K562 (cell line): ENCODE measurements at regions not wholly inside any gene's neighbourhood (a gene's known extent, or its start where the extent isn't known, plus 50 kb on each side); places are given as distances from the start of the nearest gene placed in this dataset.
A peak's percentile ranks its signal among the peaks of the same experiment; 100 is the strongest.

Source experiments
- ATAC-seq: fragments of 200-7000 bp; cut with Tn5 transposase; 3 replicates; pipeline ENCODE4 v1.9.1; 2020; ENCODE audit warnings: moderate library complexity
- BruUV-seq: library from RNA; stranded (reverse); fragments of 400-500 nt; replicated peaks from 2 replicates; lab custom pipeline; 2021; lab: Mats Ljungman, UMichigan
- CTCF ChIA-PET: fragments of 300-600 bp; formaldehyde crosslinking; extraction: SDS; loops from one replicate; lab custom pipeline; 2021; ENCODE audit warnings: low intra/inter-chr PET ratio; lab: Yijun Ruan, JAX
- POLR2A ChIA-PET: fragments of 300-600, 350-650 bp; sonication (Branson Sonifier 250); formaldehyde crosslinking; extraction: SDS; loops from one replicate; lab custom pipeline; 2021; ENCODE audit warnings: antibody characterized with exemption, inconsistent platforms; lab: Yijun Ruan, JAX
- DNase-seq, 4 experiments: peaks; one replicate each; pipeline versions ENCODE4 v3.0.0 to v3.0.0-alpha.2; 2011 to 2018; ENCODE audit warnings: low spot score in 3 of 4, mixed read lengths in 3 of 4; ENCODE audit errors: extremely low read depth in 1 of 4
- FAIRE-seq: peaks from 2 replicates; lab custom pipeline; 2011; peaks lifted over from hg19 to GRCh38; lab: Jason Lieb, UNC
- H2AFZ ChIP-seq: 2 replicates; pipeline ENCODE4 v1.6.0; 2011; ENCODE audit warnings: low read depth, low read length, control low read depth, inconsistent platforms
- H3K27ac ChIP-seq: fragments of 200-600 bp; 3 replicates; pipeline ENCODE4 v1.8.0; 2011; ENCODE audit warnings: low read depth, mild to moderate bottlenecking, control low read depth, inconsistent platforms, low read length, moderate library complexity, mixed read lengths; ENCODE audit errors: extremely low read depth
- H3K27me3 ChIP-seq, 2 experiments: fragments of 300-600 bp in 1 of 2; 2 replicates in 1 of 2; 3 replicates in 1 of 2; pipeline versions ENCODE4 v1.6.0 to v1.8.0; 2011; ENCODE audit warnings: inconsistent platforms in 2 of 2, low read length in 2 of 2, mild to moderate bottlenecking in 1 of 2, mixed read lengths in 1 of 2, moderate library complexity in 1 of 2; ENCODE audit not compliant: control insufficient read depth in 2 of 2, insufficient read depth in 2 of 2
- H3K36me3 ChIP-seq: fragments of 300-600 bp; 3 replicates; pipeline ENCODE4 v1.8.0; 2011; ENCODE audit warnings: mild to moderate bottlenecking, low read length, inconsistent platforms; ENCODE audit not compliant: control insufficient read depth, insufficient read depth
- H3K4me1 ChIP-seq, 2 experiments: fragments of 200-600 bp in 1 of 2; replicated peaks in 1 of 2; 2 replicates in 1 of 2; 3 replicates in 1 of 2; pipeline versions ENCODE4 v1.5.1 to v1.8.0; 2011; ENCODE audit warnings: inconsistent platforms in 2 of 2, low read length in 2 of 2, mild to moderate bottlenecking in 1 of 2, mixed read lengths in 1 of 2, moderate library complexity in 1 of 2; ENCODE audit not compliant: control insufficient read depth in 2 of 2, insufficient read depth in 2 of 2
- H3K4me2 ChIP-seq: 2 replicates; pipeline ENCODE4 v1.6.1; 2011; ENCODE audit warnings: low read length, control low read depth, inconsistent platforms, mixed read lengths; ENCODE audit not compliant: insufficient read depth
- H3K4me3 ChIP-seq: fragments of 200-600 bp; sonication (generic), shearing (Covaris generic); 2 replicates; pipeline ENCODE4 v1.5.1; 2016; ENCODE audit warnings: control low read depth, inconsistent platforms
- H3K79me2 ChIP-seq: fragments of 200-600 bp; 3 replicates; pipeline ENCODE4 v1.8.0; 2011; ENCODE audit warnings: low read length, inconsistent platforms; ENCODE audit not compliant: control insufficient read depth, insufficient read depth
- H3K9ac ChIP-seq, 2 experiments: 2 replicates each; pipeline versions ENCODE4 v1.6.0 to v1.6.1; 2011; ENCODE audit warnings: low read depth in 2 of 2, low read length in 2 of 2, control low read depth in 1 of 2, inconsistent platforms in 1 of 2, mild to moderate bottlenecking in 1 of 2, mixed read lengths in 1 of 2; ENCODE audit not compliant: insufficient read depth in 1 of 2
- H3K9me1 ChIP-seq: one replicate; pipeline ENCODE4 v1.6.0; 2011; ENCODE audit warnings: inconsistent platforms, mild to moderate bottlenecking, low read length, moderate library complexity; ENCODE audit not compliant: control insufficient read depth, insufficient read depth
- H3K9me3 ChIP-seq: replicated peaks from 2 replicates; pipeline ENCODE4 v1.5.1; 2011; ENCODE audit warnings: low read depth, low read length, inconsistent platforms; ENCODE audit not compliant: control insufficient read depth, insufficient read depth
- H4K20me1 ChIP-seq: replicated peaks from 2 replicates; pipeline ENCODE4 v1.6.1; 2011; ENCODE audit warnings: low read length, inconsistent platforms, mixed read lengths; ENCODE audit not compliant: control insufficient read depth, insufficient read depth
- CHD7 ChIP-seq: fragments of 200-600 bp; sonication (generic); IDR thresholded peaks from one replicate; pipeline ENCODE4 v1.6.1; 2012; ENCODE audit warnings: mild to moderate bottlenecking, low read depth, low read length, inconsistent platforms
- FOXP1 ChIP-seq: sonication (generic); formaldehyde crosslinking; IDR thresholded peaks from 2 replicates; pipeline ENCODE4 v1.8.0; 2022; ENCODE audit warnings: mild to moderate bottlenecking, missing genetic modification reagents
- MCM5 ChIP-seq: fragments of 450-650 bp; IDR thresholded peaks from 2 replicates; pipeline ENCODE4 v1.6.1; 2016; ENCODE audit warnings: low read depth
- NCOA1 ChIP-seq: fragments of 450-650 bp; IDR thresholded peaks from 2 replicates; pipeline ENCODE4 v1.6.1; 2016; ENCODE audit warnings: low read depth
- NR1H2 ChIP-seq: sonication (generic); formaldehyde crosslinking; IDR thresholded peaks from 2 replicates; pipeline ENCODE4 v1.4.0; 2020; ENCODE audit warnings: mild to moderate bottlenecking, missing genetic modification reagents
- PKNOX1 ChIP-seq: fragments of 450-650 bp; IDR thresholded peaks from 2 replicates; pipeline ENCODE4 v1.6.1; 2016
- POLR3A ChIP-seq: IDR thresholded peaks from 2 replicates; pipeline ENCODE4 v1.6.1; 2011; ENCODE audit warnings: borderline replicate concordance, mild to moderate bottlenecking, moderate library complexity; ENCODE audit not compliant: insufficient read length, insufficient read depth; ENCODE audit errors: extremely low read depth
- RAD21 ChIP-seq, 2 experiments: fragments of 250-450 bp in 1 of 2; fragments of 450-650 bp in 1 of 2; sonication (Bioruptor Pico) in 1 of 2; formaldehyde crosslinking in 1 of 2; IDR thresholded peaks in 1 of 2; conservative IDR thresholded peaks in 1 of 2; 2 replicates each; pipeline versions ENCODE4 v1.4.0 to v1.8.0; 2020 to 2022; ENCODE audit warnings: mild to moderate bottlenecking in 2 of 2, moderate library complexity in 1 of 2
- SRSF3 ChIP-seq: fragments of 200-400 bp; formaldehyde crosslinking; IDR thresholded peaks from 2 replicates; pipeline ENCODE4 v1.6.1; 2016; ENCODE audit warnings: mild to moderate bottlenecking, low read length, moderate library complexity; ENCODE audit not compliant: insufficient read depth
- ZEB2 ChIP-seq: fragments of 450-650 bp; IDR thresholded peaks from 2 replicates; pipeline ENCODE4 v1.6.1; 2016
- ZNF274 ChIP-seq: IDR thresholded peaks from 2 replicates; pipeline ENCODE4 v1.6.1; 2011; ENCODE audit warnings: low read depth, mild to moderate bottlenecking, low read length, moderate library complexity, borderline replicate concordance
- ZNF445 ChIP-seq: fragments of 250-450 bp; sonication (Bioruptor Pico); IDR thresholded peaks from 2 replicates; pipeline ENCODE4 v1.4.0; 2020; ENCODE audit warnings: low read depth, mild to moderate bottlenecking, moderate library complexity
- WGBS: fragments of 100-300 bp; shearing (Covaris generic); methylation state at CpG from one replicate; pipeline ENCODE4 v1.1.6; 2016; ENCODE audit warnings: low coverage, mixed read lengths; ENCODE audit not compliant: insufficient coverage; ENCODE audit errors: missing lambda C conversion rate; 5-methylcytosine and 5-hydroxymethylcytosine counted together
- in situ Hi-C: fragments of 300-500 bp; cut with MboI; formaldehyde crosslinking; loops from 4 replicates; pipeline ENCODE4 v1.15.0; 2018; ENCODE audit warnings: inconsistent platforms, mixed read lengths
- intact Hi-C: fragments of 100-400 bp; cut with micrococcal nuclease; formaldehyde crosslinking; loops from 2 replicates; pipeline ENCODE4 v1.14.2; 2022

- H3K4me1 ChIP-seq = peaks cover 0 to 3% of the 10 kb centered on the region in 2 experiments; a peak in 1 of 5 replicates
- in situ Hi-C loops = no loop called here
- POLR2A ChIA-PET = interaction anchor here (0.8 to 1.2 kb wide), 2 partner anchors 12 to 18 kb away, joined by 3 read pairs; no protein-coding TSS in a partner anchor
- CTCF ChIA-PET = no interaction called here
- intact Hi-C loops = no loop called here
- H2AFZ ChIP-seq = no peak overlapping the region
- no peaks in the 10 kb centered on the region for H4K20me1 ChIP-seq
- WGBS = 21% methylated on average over 3 of the region's 3 CpGs
- ATAC-seq (peak; percentile 47), FAIRE-seq (no peak), DNase-seq (no peak)
- H3K4me3 ChIP-seq = no peak overlapping the region
- H3K27ac ChIP-seq = no peak overlapping the region
- BruUV-seq = no TSS peak
- no peaks in the 10 kb centered on the region for H3K9me1 ChIP-seq
- no peaks in the 10 kb centered on the region for H3K79me2 ChIP-seq
- no peaks in the 10 kb centered on the region for H3K36me3 ChIP-seq
- H3K4me2 ChIP-seq = no peak overlapping the region
- no peak overlapping the region for H3K9ac ChIP-seq
- H3K9me3 ChIP-seq = no peaks in the 10 kb centered on the region
- peaks cover 11 to 30% of the 10 kb centered on the region in 2 experiments; a peak in 4 of 5 replicates for H3K27me3 ChIP-seq
- no peak for TF ChIP-seq ZEB2
- TF ChIP-seq ZNF274 = no peak
- TF ChIP-seq NCOA1 = no peak
- TF ChIP-seq NR1H2 (CRISPR knock-in tag) = no peak
- no peak for TF ChIP-seq MCM5
- no peak for TF ChIP-seq POLR3A
- TF ChIP-seq ZNF445 (CRISPR knock-in tag) = no peak
- TF ChIP-seq FOXP1 (CRISPR knock-in tag) = no peak
- no peak for TF ChIP-seq PKNOX1
- no peak for TF ChIP-seq SRSF3
- TF ChIP-seq CHD7 = no peak
- TF ChIP-seq RAD21 (CRISPR knock-in tag; conservative IDR thresholded peaks at IDR 0.05 in 1 of 2, IDR thresholded peaks at IDR 0.05 in 1 of 2) = no peak
These were observed 92.9 kb downstream of the XRCC2 start for GRCh38 chr7:152583006-152583405.
